Stimulated activated CD8-positive, alpha-beta memory T cell treated with anti-CD3 and anti-CD28 coated beads, Interleukin-15, amount 100 ng/mL, for 48 hours (primary cell): ENCODE measurements at regions not wholly inside any gene's neighbourhood (a gene's known extent, or its start where the extent isn't known, plus 50 kb on each side); places are given as distances from the start of the nearest gene placed in this dataset.

ENCODE experiments used
- DNase-seq, 2 donors: peaks; one replicate each; pipeline ENCODE4 v3.0.0-alpha.2; 2020; ENCODE audit warnings: low read depth in 2 of 2

DNA sequence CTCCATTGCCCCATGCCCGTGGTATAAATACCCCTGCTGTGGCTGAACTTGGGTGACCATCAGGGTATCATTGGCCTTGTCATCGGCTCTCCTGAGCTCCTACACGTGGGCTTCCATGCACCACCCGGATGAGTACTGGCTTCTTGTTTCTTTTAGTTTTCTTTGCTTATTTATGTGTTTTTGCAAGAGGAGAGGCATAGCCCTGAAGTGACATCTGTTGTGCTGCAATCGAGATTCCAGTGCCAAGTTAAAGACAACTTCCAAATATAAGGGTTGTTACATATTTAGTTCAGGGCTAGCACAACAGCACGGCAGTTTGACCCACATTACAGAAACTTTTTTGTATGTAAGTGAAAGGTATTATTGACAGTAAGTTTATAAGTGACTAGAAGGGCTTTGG is 1087.1 kb downstream of the TBC1D22A start:
- DNase-seq = no peak

DNA sequence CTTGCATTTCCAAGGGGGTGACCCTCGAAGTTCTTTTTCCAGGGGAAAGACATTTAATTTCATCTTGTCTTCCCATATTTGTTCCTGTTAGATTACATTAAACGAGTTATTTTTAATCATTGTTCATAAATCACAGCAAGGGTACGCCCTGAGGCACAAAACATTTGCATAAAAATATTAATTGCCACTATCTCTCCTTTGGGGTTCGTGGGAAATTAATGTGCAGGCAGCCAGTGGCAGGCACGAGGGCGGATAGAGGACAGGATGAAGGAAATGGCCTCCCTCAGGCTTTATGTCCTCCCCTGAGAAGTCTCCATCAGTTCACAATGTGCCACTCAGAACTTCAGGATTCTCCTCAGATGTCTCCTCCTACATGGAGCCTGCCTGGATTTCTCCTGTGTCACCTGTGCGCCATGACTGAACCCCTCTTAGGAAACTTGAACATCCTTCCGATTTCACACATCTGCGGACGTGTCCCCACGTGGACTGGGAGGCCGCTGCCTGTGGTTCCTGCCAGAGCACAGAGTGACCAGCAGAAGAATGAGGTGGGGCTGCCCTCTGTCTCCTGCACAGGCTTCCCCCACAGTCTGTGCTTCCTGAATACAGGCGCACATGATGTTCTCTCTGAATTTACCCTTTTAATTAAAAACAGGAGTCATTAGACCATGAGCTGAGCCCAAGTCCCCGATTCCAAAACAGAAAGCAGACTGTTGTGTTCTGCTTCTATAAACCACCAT is 1085.9 kb downstream of the TBC1D22A start:
- no peak for DNase-seq

DNA sequence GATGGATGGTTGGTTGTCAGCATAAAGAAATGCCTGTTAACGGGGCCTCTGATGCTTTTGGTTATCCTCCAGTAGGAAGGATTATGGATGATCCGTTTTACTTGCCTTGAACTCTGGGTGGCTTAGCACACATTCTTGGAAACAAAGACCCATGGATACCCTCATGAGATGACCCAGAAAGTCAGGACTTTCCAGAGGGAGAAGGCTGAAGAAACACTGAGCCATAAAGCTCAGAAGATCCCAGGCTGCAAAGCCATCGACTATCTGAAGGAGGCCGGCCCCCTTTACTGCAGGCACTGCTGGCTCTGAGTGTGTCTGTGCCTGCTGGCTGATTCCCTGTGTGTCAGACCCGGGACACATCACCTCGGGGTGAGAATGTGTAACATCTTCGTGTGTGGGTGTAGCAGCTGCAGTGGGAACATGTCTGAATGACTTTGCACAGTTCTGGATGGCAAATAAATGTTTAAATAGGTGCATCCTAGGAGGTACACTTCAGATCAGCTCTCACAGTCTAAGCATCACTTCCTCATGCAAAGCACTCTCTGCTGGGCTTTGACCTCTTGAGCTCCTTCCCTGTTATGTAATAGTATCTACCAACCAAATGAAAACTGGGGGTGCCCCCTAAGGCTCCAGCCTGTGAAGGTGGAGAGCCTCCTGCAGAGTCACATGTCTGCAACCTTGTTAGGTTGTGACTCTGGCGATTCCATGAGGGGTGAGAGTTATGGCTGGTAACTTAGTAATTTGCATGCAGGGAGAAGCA is 1084.9 kb downstream of the TBC1D22A start:
- no peak for DNase-seq

DNA sequence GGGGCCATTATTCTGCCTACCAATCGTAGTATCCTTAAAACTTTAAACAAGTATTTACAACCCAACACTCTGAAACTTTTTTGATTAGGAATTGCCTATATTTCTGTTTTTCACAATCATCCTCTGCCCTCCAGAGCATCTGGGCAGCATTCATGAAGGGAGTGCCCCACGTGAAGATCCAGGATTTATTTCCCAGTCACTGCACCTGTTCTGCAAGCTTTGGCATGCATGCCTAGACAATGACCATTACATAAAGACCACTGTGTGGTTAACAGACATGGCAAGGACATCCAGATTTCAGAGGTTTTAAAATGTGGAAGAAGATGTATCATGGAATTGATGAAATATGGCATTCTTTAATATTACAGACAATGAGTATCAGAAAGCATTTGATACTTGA is 1083.8 kb downstream of the TBC1D22A start:
- no peak for DNase-seq

DNA sequence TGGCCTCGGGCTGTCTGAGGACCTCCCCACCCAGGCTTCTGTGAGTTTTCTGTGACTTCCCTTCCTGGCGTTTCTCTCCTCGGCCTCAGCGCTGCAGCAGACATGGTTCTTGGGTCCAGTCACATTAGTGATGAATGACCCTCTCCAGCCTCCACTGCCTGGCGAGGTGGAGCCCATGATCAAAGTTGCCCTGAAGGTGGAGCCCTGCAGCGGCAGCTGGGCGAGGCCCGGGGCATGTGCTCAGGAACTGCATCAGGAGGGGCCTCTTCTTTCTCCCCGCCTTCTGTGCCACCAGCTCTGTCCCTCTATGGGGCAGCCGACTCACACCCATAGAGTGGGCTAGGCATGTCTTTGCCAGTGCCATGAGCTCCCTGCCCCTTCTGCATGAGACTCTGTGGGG is 1079.7 kb downstream of the TBC1D22A start:
- no peak for DNase-seq

DNA sequence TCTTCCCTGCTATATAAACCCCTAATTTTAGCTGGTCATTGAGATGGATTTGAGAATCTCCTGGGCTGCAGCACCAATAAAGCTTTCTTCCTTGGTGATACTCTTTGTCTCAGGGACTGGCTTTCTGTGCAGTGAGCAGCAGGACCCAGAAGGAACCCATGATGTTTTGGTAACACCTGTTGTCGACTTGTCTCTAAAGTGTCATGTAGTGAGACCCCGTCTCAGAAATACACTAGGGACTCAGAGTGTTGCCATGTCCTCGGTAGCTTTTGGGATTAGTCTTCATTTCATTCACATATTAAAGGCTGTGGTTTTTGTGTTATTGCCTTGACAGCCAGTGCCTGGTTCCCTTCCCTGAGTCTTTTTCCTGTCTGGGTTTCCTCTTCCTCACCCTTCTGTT is 1078.7 kb downstream of the TBC1D22A start:
- DNase-seq = no peak

DNA sequence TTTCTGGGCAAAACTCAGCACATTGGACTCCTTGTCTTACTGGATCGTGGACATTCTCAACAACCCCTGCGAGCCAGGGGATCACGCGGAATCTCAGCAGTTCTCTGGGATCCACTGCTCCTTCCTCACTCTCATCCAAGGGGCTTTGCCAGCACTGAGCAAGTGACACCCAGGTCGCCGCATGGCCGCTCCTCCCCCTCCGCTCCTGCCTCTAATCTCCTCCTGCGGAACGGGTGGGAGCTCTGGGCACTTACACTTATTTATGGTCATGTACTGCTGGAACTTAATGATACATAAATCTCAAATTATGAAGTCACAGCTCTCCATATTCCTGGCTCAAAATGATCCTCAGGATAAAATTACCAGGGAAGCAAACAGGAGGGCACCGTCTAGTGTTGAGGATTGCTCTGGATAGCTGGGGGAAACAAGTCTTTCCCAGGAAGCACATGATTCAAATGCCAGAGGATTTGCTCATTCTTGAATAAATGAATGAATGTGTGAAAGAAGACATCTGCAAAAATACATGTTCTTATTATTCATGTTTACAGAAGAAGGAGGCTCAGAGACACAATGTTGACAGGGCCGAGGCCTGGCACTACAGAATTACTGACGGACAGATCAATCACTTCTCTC is 1077.3 kb downstream of the TBC1D22A start:
- DNase-seq = no peak

DNA sequence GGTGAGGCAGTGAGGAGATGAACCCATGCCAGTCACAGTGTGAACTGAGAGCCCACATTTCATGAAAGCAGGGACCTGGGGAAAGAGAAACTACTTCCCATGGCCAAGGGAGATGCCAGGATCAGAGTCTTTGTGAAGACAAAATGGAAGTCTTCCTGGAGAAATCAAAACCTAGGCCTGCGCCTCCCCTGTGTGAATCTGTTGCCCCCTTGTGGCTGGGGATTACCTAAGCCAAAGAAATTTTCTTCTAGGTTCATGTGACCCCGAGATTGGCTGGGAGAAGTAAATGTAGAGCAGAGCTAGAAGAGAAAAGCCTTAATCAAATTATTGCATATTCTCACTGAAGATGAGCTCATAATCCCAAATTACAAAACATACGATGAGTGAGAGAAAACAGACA is 1075.3 kb downstream of the TBC1D22A start:
- DNase-seq = no peak

DNA sequence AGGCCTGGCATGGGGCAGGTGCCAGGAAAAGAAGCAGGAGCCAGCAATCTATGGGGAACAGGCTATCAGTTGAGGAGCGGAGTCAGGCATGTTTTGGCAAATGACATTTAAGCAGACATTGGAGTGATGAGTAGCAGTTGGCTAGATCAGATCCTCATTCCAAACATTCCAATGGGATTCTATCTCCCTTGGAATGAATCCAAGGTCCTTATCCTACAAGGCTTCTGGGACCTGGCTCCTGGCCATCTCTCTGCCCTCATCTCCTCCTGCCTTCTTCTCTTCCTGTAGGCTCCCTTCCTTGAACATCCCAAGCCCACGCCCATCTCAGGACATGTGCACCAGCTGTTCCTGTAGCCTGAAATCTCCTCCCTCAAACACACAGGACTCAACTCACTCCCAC is 1074.5 kb downstream of the TBC1D22A start:
- no peak for DNase-seq

DNA sequence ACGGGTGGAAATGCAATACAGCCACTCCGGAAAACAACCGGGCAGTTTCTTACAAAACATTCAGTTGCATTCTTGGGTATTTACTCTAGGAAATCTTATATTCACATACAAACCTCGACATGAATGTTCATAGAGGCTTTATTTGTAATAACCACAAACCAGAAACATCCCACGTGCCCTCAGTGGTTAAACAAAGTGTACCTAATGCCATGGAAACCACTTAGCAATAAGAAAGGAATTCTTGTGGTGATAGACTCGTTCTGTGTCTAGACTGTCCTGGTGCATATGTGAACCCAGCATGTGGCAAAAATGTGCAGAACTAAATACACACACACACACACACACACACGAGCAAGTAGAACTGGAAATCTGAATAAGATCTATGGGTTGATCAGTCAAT is 1073.3 kb downstream of the TBC1D22A start:
- no peak for DNase-seq

DNA sequence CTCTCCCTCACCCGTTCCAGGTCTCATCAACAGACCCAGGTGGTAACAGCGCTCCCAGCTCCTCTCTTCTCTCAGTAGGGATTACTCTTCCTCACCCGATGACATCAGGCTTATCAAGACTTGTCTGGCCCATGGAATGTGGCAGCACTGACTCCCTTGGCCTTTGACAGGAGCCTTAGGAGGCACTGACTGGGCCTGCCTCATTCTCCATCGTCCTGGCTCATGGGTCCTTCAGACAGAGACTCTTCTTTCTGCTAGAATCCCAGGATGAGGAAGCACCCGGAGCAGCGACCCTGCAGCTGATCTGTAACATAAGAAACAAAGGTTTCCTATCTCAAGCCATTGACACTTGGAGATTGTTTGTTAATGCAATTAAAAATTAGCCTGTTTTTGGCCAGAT is 1063.6 kb downstream of the TBC1D22A start:
- DNase-seq = no peak

DNA sequence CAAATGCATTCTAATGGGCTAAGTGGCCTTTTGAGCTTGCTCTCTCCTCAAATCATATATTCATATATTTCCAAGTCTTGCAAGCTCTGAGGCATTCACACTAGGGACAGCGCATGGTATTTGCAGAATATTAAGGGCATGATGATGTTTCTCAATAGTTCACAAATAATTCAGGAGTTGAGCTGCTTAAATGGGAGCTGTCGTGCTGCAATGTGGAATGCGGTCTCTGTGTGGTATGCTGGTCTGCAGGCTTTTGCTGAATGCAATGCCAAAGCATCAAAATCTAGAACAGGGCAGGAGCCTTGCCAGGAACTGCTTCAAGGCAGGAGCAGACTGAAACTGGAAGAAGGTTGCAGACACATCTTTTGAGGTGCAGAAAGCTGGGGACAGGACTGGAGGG is 1060.0 kb downstream of the TBC1D22A start:
- no peak for DNase-seq

DNA sequence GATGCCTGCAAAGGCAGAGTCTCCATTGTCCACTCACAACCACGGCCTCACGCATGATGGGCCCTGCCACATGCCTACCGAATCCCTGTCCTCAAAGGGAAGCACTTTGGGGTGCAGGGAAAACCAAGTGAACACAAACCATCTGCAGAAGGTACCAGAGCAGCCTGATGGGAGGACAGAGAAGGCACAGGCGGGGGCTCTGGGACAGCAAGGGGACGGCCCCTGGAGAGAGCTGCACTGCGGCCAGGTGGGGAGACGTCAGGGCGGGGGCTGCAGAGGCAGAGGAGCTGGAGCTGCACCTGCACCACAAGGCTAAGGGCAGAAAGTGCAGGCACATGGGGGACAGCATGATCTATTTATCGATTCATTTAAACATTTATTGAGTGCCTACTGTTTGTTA is 1056.0 kb downstream of the TBC1D22A start:
- no peak for DNase-seq

DNA sequence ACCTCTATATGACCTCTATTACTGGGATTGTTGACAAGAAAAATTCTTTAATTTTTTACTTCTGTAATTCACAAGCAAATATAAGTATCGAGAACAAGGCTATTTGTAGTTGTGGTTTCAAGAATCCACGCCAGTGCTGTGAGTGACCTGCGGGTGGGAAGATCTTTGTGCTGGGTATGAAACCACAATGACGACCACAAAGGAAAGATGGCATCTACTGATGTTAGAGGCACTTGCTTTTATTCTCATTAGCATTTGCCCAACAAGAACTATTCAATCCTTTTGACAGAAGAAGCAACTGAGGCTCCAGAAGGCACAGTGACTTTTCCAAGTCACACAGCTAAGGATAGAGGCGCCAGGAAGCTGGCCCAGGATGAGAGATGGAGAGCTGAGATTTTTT is 1054.9 kb downstream of the TBC1D22A start:
- no peak for DNase-seq

DNA sequence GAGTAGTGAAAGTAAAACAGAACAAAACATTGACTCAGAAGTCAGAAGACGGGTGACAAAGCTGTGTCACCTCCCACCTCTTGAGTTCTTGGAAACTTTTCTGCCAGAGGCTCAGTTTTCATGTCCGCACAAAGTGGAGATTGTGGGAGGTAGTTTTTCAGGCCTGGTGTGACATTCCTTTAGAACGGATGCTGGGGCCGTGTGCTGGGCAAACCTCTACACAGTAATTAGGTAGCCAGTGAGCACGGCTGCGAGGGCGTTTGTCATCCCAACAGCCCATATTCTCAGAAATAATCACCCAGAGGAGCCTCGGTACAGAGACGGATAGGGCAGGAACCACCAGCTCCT is 1054.4 kb downstream of the TBC1D22A start:
- no peak for DNase-seq

DNA sequence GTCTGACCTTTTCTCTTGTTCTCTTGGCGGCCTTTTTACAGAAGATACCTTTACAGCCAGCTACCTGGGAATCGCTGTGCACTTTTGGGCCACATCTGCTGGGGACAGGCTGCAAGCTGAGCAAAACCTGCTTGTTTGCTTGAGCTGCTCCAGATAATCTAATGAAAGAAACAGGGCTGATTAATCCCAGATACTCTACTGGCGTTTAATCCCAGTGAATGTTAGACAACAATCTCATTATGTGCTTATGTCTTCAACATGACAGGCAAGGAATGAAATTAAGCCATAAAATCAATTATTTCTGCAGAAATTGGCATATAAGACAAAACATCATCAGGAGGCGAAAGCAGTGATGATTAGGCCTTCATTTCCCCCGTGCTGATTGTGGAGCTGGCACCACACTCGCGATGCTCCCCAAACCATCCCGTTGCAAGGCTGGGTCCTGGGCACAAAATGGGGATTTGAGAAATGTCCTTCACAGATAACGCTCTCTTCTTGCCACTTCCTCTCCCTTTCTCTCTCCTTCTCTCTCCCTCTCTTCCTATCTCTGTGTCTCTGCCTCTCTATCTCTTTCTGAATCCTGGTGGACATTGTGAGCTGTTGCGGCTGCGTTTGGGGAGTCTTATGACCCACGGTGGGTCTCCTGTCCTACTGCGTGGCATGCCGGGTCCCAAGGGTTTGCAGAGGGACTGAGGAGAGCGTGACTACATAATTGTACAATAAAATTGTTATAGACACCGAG is 1053.8 kb downstream of the TBC1D22A start:
- DNase-seq = no peak

DNA sequence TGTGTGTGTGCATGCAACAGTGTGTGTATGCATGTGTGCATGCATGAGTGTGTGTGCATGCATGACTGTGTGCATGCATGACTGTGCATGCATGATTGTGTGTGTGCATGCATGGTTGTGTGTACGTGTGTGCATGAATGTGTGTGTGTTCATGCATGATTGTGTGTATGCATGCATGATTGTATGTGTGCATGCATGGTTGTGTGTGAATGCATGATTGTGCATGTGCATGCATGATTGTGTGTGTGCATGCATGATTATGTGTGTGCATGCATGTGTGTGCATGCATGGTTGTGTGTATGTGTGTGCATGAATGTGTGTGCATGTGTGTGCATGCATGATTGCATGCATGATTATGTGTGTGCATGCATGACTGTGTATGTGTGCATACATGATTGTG is 1052.0 kb downstream of the TBC1D22A start:
- no peak for DNase-seq

DNA sequence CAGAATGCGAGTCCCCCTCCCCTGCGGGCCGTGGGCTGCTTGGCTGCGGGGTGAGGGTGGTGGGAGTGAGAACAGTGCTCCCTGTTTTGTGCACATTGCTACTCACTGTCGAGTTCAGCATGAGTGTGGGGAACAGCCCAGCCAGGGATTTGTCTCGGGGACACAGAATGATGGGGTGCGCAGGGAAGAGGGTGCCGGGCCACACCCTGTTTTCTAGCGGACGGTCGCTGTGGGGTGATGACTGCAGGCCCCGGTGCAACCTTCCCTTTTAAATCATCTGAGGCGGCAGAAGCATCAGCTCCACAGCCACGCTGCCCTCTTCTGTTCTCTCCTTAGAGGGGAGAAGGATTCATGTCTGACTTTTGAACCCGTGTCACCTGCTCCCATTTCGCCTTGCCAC is 1051.2 kb downstream of the TBC1D22A start:
- no peak for DNase-seq

DNA sequence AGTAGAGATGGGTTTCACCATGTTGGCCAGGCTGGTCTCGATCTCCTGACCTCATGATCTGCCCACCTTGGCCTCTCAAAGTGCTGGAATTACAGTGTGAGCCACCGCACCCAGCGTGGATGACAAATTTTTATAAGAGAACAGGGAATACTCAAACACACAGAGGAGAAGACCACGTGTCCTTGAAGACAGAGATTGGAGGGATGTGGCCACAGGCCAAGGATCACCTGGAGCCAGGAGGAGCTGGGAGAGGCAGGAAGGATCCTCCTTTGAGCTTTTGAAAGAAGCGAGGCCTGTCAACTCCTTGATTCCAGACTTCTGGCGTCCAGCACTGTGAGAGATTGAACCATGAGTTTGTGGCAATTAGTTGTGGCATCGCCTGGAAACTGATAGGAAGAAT is 1049.5 kb downstream of the TBC1D22A start:
- no peak for DNase-seq

DNA sequence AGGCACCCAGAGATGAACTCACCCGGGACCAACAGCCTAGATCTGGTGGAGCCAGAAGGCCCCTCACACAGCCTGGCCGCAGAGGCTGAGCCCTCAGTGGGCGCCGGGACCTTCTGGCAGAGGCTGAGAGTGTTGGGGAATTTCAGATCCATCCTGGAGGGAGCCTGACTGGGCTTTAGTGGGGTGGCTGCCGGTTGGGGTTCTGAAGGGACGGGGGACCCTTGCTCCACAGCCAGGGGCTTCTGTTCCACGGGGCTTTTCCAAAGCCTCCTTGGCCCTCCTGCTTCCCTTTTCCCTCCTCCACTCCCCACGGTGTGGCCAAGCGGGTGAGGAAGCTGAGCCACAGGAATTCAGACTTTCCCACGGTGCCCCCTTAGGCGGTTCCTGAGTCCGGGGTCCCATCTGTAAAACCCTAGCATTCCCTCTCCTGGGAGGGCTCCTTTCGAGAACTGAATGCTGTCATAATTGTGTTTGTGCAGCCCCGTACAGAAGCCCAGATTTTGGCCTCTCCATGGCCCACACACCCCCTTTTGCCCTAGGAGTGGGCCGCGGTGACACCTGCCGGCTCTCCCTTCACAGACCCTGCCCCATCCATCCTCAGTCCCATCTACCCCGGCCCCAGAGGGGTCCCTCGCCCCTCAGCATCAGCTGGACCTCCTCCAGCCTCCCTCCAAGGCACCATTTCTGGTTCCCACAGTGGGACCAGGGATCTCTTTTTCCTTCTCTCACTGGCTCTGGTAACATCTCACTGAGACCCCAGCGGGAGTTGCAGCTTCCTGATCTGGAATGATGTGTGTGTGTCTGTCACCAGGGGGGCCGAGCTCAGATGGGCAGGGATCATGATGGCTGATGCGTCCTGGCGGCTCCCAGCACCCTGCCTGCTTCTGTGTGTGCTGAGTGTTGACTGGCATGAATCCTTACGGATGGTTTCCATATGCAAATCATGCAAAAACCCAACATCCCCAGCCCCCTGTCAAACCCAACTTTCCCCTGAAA is 1048.4 kb downstream of the TBC1D22A start:
- no peak for DNase-seq
